Neural cell (in vitro differentiated cells): ENCODE measurements at regions not wholly inside any gene's neighbourhood (a gene's known extent, or its start where the extent isn't known, plus 50 kb on each side); places are given as distances from the start of the nearest gene placed in this dataset.
"Not testable (repeated sequence)": the region's sequence is repeated elsewhere in the genome, so short reads cannot be mapped to it uniquely, and the experiment has no call there.

Experiments used
- CTCF ChIP-seq: fragments of 450-650 bp; IDR thresholded peaks from 2 replicates; pipeline ENCODE4 v1.5.1; 2014; ENCODE audit warnings: antibody characterized with exemption, mild to moderate bottlenecking, moderate library complexity; ENCODE audit not compliant: poor library complexity, severe bottlenecking
- EP300 ChIP-seq: fragments of 450-650 bp; conservative IDR thresholded peaks from 2 replicates; pipeline ENCODE4 v1.6.1; 2014; ENCODE audit warnings: antibody characterized with exemption, mild to moderate bottlenecking, moderate library complexity; ENCODE audit not compliant: poor library complexity, severe bottlenecking
- EZH2 ChIP-seq: fragments of 200-600, 300-800 bp; shearing (Covaris generic), sonication (generic); IDR thresholded peaks from 2 replicates; pipeline ENCODE4 v1.6.1; 2014; ENCODE audit warnings: antibody characterized with exemption, low read length, borderline replicate concordance, mild to moderate bottlenecking; ENCODE audit not compliant: insufficient read depth, poor library complexity, severe bottlenecking
- POLR2AphosphoS5 ChIP-seq: IDR thresholded peaks from 2 replicates; pipeline ENCODE4 v1.6.1; 2012
- REST ChIP-seq: IDR thresholded peaks from 2 replicates; pipeline ENCODE4 v1.6.1; 2012; ENCODE audit warnings: borderline replicate concordance
- TAF1 ChIP-seq: IDR thresholded peaks from 2 replicates; pipeline ENCODE4 v1.6.1; 2012; ENCODE audit warnings: low read depth

- TF ChIP-seq CTCF, EZH2, EP300, REST, POLR2AphosphoS5, TAF1: not testable (repeated sequence)
Observed at GRCh38 chr1:215409546-215409945, 157.6 kb upstream of the KCTD3 start.
